Astrocyte (in vitro differentiated cells and primary cell): ENCODE measurements at regions not wholly inside any gene's neighbourhood (a gene's known extent, or its start where the extent isn't known, plus 50 kb on each side); places are given as distances from the start of the nearest gene placed in this dataset.

Experiments used
- EZH2 ChIP-seq: IDR thresholded peaks from 2 replicates; pipeline ENCODE4 v1.6.1; 2012; ENCODE audit warnings: mild to moderate bottlenecking, low read length, inconsistent platforms; ENCODE audit not compliant: insufficient read depth
- TF ChIP-seq, protein P1 (sequence below): IDR thresholded peaks from 2 replicates; pipeline ENCODE4 v1.5.1; 2011; ENCODE audit warnings: low read depth, mild to moderate bottlenecking, inconsistent platforms, low read length, moderate library complexity; ENCODE audit not compliant: insufficient read depth

DNA sequence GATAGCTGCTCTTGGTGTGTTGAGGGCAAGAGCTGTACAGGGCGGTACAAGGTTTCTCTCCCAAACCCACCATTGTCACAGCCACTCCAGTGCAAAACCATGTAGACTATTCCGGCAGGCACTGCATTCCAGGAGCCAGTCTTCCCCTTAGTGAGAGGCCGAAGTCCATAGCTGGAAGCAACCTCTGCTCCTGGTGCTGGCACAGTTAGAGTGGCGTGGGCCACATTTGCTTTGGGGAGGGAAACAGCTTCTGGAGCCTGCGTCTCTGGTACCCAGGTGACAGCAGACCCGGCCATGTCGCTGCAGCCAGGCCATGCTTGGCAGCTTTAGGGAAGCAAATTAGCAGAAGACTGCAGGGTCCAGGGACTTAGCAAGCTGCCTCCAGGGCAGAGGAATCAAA lies 788.0 kb downstream of the BRD1 start:
- TF ChIP-seq, protein P1, sequence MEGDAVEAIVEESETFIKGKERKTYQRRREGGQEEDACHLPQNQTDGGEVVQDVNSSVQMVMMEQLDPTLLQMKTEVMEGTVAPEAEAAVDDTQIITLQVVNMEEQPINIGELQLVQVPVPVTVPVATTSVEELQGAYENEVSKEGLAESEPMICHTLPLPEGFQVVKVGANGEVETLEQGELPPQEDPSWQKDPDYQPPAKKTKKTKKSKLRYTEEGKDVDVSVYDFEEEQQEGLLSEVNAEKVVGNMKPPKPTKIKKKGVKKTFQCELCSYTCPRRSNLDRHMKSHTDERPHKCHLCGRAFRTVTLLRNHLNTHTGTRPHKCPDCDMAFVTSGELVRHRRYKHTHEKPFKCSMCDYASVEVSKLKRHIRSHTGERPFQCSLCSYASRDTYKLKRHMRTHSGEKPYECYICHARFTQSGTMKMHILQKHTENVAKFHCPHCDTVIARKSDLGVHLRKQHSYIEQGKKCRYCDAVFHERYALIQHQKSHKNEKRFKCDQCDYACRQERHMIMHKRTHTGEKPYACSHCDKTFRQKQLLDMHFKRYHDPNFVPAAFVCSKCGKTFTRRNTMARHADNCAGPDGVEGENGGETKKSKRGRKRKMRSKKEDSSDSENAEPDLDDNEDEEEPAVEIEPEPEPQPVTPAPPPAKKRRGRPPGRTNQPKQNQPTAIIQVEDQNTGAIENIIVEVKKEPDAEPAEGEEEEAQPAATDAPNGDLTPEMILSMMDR, result no peak
- TF ChIP-seq EZH2, result no peak
